HG03432 (cell line): ENCODE measurements at regions not wholly inside any gene's neighbourhood (a gene's known extent, or its start where the extent isn't known, plus 50 kb on each side); places are given as distances from the start of the nearest gene placed in this dataset.

ENCODE experiments used
- ATAC-seq: cut with Tn5 transposase; IDR thresholded peaks from one replicate; pipeline ENCODE4 v1.9.1; 2021; ENCODE audit warnings: mild to moderate bottlenecking, moderate library complexity; ENCODE audit not compliant: unreplicated experiment

- no peak for ATAC-seq
Observed at GRCh38 chr4:61049018-61049417, 151.1 kb upstream of the ADGRL3 start.

- ATAC-seq: no peak
Observed at GRCh38 chr4:61067381-61067780, 132.7 kb upstream of the ADGRL3 start.

GRCh38 chr4:61068060-61068459 lies 132.1 kb upstream of the ADGRL3 start:
- ATAC-seq: no peak

GRCh38 chr4:61068745-61069144 lies 131.4 kb upstream of the ADGRL3 start:
- no peak for ATAC-seq

- no peak for ATAC-seq
Observed at GRCh38 chr4:61070269-61070668, 129.9 kb upstream of the ADGRL3 start.

- no peak for ATAC-seq
Observed at GRCh38 chr4:61079427-61079826, 120.7 kb upstream of the ADGRL3 start.

GRCh38 chr4:61079976-61080375 lies 120.2 kb upstream of the ADGRL3 start:
- ATAC-seq: no peak

GRCh38 chr4:61085534-61085933 lies 114.6 kb upstream of the ADGRL3 start:
- no peak for ATAC-seq

GRCh38 chr4:61086357-61086756 lies 113.8 kb upstream of the ADGRL3 start:
- no peak for ATAC-seq

- ATAC-seq: no peak
Observed at GRCh38 chr4:61086979-61087378, 113.1 kb upstream of the ADGRL3 start.

- ATAC-seq: no peak
Observed at GRCh38 chr4:61094854-61095598, 105.1 kb upstream of the ADGRL3 start.

GRCh38 chr4:61128682-61129081 lies 71.4 kb upstream of the ADGRL3 start:
- ATAC-seq: no peak

- no peak for ATAC-seq
Observed at GRCh38 chr4:61129971-61130370, 70.2 kb upstream of the ADGRL3 start.

GRCh38 chr4:61143461-61143860 lies 56.7 kb upstream of the ADGRL3 start:
- ATAC-seq: no peak

- no peak for ATAC-seq
Observed at GRCh38 chr4:61149278-61149677, 50.8 kb upstream of the ADGRL3 start.
